GM12864 (cell line): ENCODE measurements at regions not wholly inside any gene's neighbourhood (a gene's known extent, or its start where the extent isn't known, plus 50 kb on each side); places are given as distances from the start of the nearest gene placed in this dataset.

Experiments used
- DNase-seq: peaks from one replicate; pipeline ENCODE4 v3.0.0-alpha.2; 2011; ENCODE audit warnings: low read depth
- H3K4me3 ChIP-seq: 2 replicates; pipeline ENCODE4 v1.5.1; 2011; ENCODE audit warnings: mild to moderate bottlenecking, low read depth, low read length, control low read depth
- CTCF ChIP-seq: IDR thresholded peaks from 2 replicates; pipeline ENCODE4 v1.5.1; 2011; ENCODE audit warnings: low read depth, mild to moderate bottlenecking, moderate library complexity, low read length, control low read depth, inconsistent platforms; ENCODE audit errors: missing control alignments

GRCh38 chr18:41687138-41687537 lies 267.9 kb upstream of the PIK3C3 start:
- no peak for TF ChIP-seq CTCF
- no peak for DNase-seq
- no peak overlapping the region for H3K4me3 ChIP-seq

DNA sequence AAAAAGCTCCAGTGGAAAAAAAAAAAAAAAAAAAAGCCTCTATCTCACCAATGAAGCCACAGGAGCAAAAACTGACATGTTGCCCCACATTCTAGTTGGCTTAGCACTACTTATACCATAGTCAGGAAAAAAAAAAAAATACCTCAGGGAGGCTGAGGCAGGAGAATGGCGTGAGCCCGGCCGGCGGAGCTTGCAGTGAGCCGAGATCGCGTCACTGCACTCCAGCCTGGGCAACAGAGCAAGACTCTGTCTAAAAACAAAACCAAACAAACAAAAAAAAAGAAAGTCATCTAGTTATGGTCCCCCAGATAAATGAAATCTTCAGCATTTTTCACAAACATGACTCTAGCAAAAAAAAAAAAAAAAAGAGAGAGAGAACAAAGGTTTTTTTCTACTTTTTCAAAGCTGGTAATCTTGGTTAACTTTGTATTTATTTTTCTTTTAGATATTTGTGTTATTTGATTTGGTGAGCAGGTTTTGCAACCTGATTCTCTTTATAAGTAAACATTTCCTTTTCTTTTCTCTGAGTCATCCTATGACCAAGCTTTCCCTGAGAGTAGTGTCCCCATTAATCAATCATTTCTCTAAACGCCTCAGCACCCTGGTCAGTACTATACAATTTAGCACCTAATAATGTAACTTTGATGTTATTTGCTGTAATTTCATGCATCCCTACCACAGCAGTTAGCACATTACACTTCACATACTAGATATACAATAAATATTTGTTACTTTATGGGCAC lies 273.7 kb upstream of the PIK3C3 start:
- H3K4me3 ChIP-seq = no peak overlapping the region
- TF ChIP-seq CTCF = no peak
- DNase-seq = no peak

- no peak for DNase-seq
- TF ChIP-seq CTCF = no peak
- no peak overlapping the region for H3K4me3 ChIP-seq
These were observed 280.5 kb upstream of the PIK3C3 start for GRCh38 chr18:41674506-41674905.

DNA sequence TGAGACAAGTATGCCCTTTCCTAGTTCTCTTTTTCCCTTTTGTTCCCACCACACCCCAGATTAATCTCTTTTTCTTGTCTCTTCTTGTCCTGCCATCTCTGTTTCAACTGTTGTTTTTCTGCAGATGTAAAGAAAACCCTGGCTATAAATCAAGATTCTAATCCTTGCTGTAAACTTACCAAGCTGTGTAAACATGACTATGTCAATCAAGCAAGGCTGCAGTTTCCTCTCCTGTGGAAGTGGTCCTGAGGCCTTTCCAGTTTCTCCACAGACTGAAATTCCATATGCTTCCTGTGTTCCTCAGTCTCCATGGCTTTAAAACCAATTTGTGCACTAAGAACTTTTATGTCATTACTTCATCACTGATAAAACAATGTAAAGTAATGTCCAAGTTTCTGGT lies 288.8 kb upstream of the PIK3C3 start:
- H3K4me3 ChIP-seq = no peak overlapping the region
- TF ChIP-seq CTCF = no peak
- no peak for DNase-seq

GRCh38 chr18:41665210-41665609 lies 289.8 kb upstream of the PIK3C3 start:
- no peak overlapping the region for H3K4me3 ChIP-seq
- no peak for TF ChIP-seq CTCF
- DNase-seq = no peak

DNA sequence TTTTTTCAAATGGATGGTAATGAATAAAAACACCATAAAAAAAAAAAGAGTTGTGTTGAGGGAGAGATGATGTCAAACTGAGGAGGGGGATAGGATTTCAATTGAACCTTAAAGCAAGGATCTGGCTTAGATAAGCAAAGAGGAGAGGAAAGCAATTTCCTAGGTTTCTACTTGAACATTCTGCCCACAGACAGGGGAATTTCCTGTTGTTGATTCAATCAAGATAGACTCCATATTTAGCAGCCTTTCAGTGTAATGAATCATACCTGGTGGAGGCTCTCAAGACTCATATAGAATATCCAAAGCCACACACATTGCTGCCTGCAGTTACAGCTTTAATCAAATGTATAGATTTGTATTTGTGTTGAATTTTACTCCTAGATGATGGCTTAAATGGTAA lies 294.4 kb upstream of the PIK3C3 start:
- H3K4me3 ChIP-seq = no peak overlapping the region
- no peak for DNase-seq
- no peak for TF ChIP-seq CTCF
